ENCODE measurements at regions not wholly inside any gene's neighbourhood (a gene's known extent, or its start where the extent isn't known, plus 50 kb on each side); places are given as distances from the start of the nearest gene placed in this dataset.

- TF ChIP-seq CTCF (IDR thresholded peaks at IDR 0.05 in 4 of 5, conservative IDR thresholded peaks at IDR 0.05 in 1 of 5) (no peak), POLR2A (IDR thresholded peaks at IDR 0.05) (no peak)
These were observed 101.4 kb downstream of the KATNIP start for GRCh38 chr16:27651301-27651700.

Measured in gastrocnemius medialis (tissue), 4 donors.